ENCODE measurements at regions not wholly inside any gene's neighbourhood (a gene's known extent, or its start where the extent isn't known, plus 50 kb on each side); places are given as distances from the start of the nearest gene placed in this dataset.

DNA sequence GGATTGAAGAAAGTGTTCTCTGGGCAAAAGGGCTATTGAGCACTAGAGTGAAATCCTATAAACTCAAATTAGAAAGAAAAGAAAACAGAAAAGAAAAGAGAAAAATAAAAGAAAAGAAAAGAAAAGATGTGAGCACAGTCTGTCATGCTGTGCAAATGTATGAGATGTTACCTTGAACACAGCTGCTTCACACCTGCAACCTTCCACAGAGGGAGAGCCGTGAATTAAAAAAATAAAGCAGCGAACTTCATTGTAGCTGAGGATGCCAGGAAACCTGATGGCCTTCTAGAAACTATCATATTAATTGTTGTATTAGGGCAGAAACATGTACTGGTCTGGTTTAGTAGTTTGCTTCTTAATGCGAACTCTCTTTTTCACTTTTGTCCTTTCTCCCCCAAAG is 88.0 kb upstream of the SATB1 start:
- Histone ChIP-seq H4K20me1 (ENCODE audit: insufficient read depth) (no peaks in the 10 kb centered on the region), H3F3A (ENCODE audit: insufficient read depth) (no peaks in the 10 kb centered on the region), H3K36me3 (ENCODE audit: low read depth) (no peaks in the 10 kb centered on the region), H3K79me2 (ENCODE audit: insufficient read depth) (no peaks in the 10 kb centered on the region), H3K4me1 (ENCODE audit: insufficient read depth) (no peaks in the 10 kb centered on the region), H3K9me2 (ENCODE audit: insufficient read depth) (no peaks in the 10 kb centered on the region), H3K27ac (no peak overlapping the region), H2AFZ (no peak overlapping the region), H3K9ac (no peak overlapping the region), H3K4me3 (no peak overlapping the region), H3K9me3 (ENCODE audit: low read depth) (no peaks in the 10 kb centered on the region), H3K4me2 (ENCODE audit: unreplicated experiment) (no peak overlapping the region), H3K27me3 (replicated peaks; ENCODE audit: insufficient read depth) (no peaks in the 10 kb centered on the region)
- in situ Hi-C loops (cut with MboI) = no loop called here
- 26 to 30% methylated on average over 3 of the region's 3 CpGs for WGBS, 2 experiments (ENCODE audit: low coverage in 1 of 2, low lambda C conversion rate in 2 of 2, missing lambda C conversion rate in 2 of 2)
- no peak for DNase-seq
- TF ChIP-seq EZH2phosphoT487 (IDR thresholded peaks at IDR 0.05; ENCODE audit: insufficient read depth, low read depth) (no peak), EZH2 (IDR thresholded peaks at IDR 0.05; ENCODE audit: insufficient read depth, poor library complexity, severe bottlenecking) (no peak)

DNA sequence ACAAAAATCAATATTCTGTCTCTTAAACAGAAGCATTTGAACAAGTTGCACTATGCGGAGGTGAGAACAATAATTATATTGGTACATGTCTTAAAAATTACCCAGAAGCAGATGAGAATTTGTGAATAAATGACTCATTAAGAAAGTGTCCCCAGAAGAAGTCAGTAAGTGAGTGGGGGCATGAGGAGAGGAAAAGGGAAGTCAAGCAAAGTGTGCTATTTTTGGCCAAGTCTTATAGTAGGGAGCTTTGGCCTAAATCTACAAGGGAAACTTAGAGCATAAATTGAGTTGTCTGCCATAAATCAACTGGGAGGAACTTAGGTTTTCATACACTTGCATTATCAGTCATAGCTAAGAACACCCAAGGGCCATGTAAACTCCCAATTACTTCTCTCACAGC is 86.9 kb upstream of the SATB1 start:
- Histone ChIP-seq H3K4me3 (no peak overlapping the region), H3K9me2 (ENCODE audit: insufficient read depth) (no peaks in the 10 kb centered on the region), H3K9me3 (ENCODE audit: low read depth) (no peaks in the 10 kb centered on the region), H3K9ac (no peak overlapping the region), H3K4me2 (ENCODE audit: unreplicated experiment) (no peak overlapping the region), H3K27me3 (replicated peaks; ENCODE audit: insufficient read depth) (no peaks in the 10 kb centered on the region), H2AFZ (no peak overlapping the region), H3F3A (ENCODE audit: insufficient read depth) (no peaks in the 10 kb centered on the region), H4K20me1 (ENCODE audit: insufficient read depth) (no peaks in the 10 kb centered on the region), H3K27ac (no peak overlapping the region), H3K36me3 (ENCODE audit: low read depth) (no peaks in the 10 kb centered on the region), H3K79me2 (ENCODE audit: insufficient read depth) (no peaks in the 10 kb centered on the region), H3K4me1 (ENCODE audit: insufficient read depth) (no peaks in the 10 kb centered on the region)
- TF ChIP-seq EZH2phosphoT487 (IDR thresholded peaks at IDR 0.05; ENCODE audit: insufficient read depth, low read depth) (no peak), EZH2 (IDR thresholded peaks at IDR 0.05; ENCODE audit: insufficient read depth, poor library complexity, severe bottlenecking) (no peak)
- no peak for DNase-seq
- in situ Hi-C loops (cut with MboI) = no loop called here
- WGBS, 2 experiments (ENCODE audit: low coverage in 1 of 2, low lambda C conversion rate in 2 of 2, missing lambda C conversion rate in 2 of 2) = 63 to 79% methylated on average over 1 of the region's 1 CpG

- no peaks in the 10 kb centered on the region for H3K4me1 ChIP-seq (ENCODE audit: insufficient read depth)
- no peaks in the 10 kb centered on the region for H3K79me2 ChIP-seq (ENCODE audit: insufficient read depth)
- H4K20me1 ChIP-seq (ENCODE audit: insufficient read depth) = no peaks in the 10 kb centered on the region
- no peaks in the 10 kb centered on the region for H3K9me3 ChIP-seq (ENCODE audit: low read depth)
- no peak overlapping the region for H3K9ac ChIP-seq
- in situ Hi-C loops (cut with MboI) = no loop called here
- H3K27ac ChIP-seq = no peak overlapping the region
- no peak for TF ChIP-seq EZH2 (IDR thresholded peaks at IDR 0.05; ENCODE audit: insufficient read depth, poor library complexity, severe bottlenecking)
- no peak for TF ChIP-seq EZH2phosphoT487 (IDR thresholded peaks at IDR 0.05; ENCODE audit: insufficient read depth, low read depth)
- no peak overlapping the region for H3K4me3 ChIP-seq
- no peaks in the 10 kb centered on the region for H3K27me3 ChIP-seq (replicated peaks; ENCODE audit: insufficient read depth)
- H2AFZ ChIP-seq = no peak overlapping the region
- H3K36me3 ChIP-seq (ENCODE audit: low read depth) = no peaks in the 10 kb centered on the region
- DNase-seq = no peak
- H3K4me2 ChIP-seq (ENCODE audit: unreplicated experiment) = no peak overlapping the region
- 1 to 7% methylated on average over 3 of the region's 3 CpGs for WGBS, 2 experiments (ENCODE audit: low coverage in 1 of 2, low lambda C conversion rate in 2 of 2, missing lambda C conversion rate in 2 of 2)
- no peaks in the 10 kb centered on the region for H3K9me2 ChIP-seq (ENCODE audit: insufficient read depth)
- H3F3A ChIP-seq (ENCODE audit: insufficient read depth) = no peaks in the 10 kb centered on the region
Observed at GRCh38 chr3:18510947-18511346, 85.8 kb upstream of the SATB1 start.

DNA sequence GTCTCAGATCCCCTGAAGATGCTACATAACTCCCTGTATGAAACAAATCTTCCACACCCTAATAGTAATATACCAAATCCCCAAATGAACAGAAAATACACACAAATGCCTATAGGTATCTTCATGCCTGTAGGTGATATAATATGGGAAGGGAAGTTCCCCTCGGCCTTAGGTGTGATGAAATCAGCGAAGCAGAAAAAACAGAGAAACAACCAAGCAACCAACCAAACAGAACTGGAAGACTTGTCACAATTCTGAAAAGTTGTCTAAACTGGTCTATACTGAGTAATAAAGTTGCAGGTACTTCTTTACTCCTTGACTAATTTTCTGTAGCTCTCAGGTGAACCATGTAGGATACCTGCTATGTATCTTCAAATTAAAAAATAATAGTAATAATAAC is 82.2 kb upstream of the SATB1 start:
- Histone ChIP-seq H3K4me2 (ENCODE audit: unreplicated experiment) (no peak overlapping the region), H3K4me3 (no peak overlapping the region), H3K9ac (no peak overlapping the region), H3F3A (ENCODE audit: insufficient read depth) (no peaks in the 10 kb centered on the region), H3K27me3 (replicated peaks; ENCODE audit: insufficient read depth) (no peaks in the 10 kb centered on the region), H3K4me1 (ENCODE audit: insufficient read depth) (no peaks in the 10 kb centered on the region), H4K20me1 (ENCODE audit: insufficient read depth) (no peaks in the 10 kb centered on the region), H2AFZ (no peak overlapping the region), H3K79me2 (ENCODE audit: insufficient read depth) (no peaks in the 10 kb centered on the region), H3K27ac (no peak overlapping the region), H3K9me3 (ENCODE audit: low read depth) (no peaks in the 10 kb centered on the region), H3K36me3 (ENCODE audit: low read depth) (no peaks in the 10 kb centered on the region), H3K9me2 (ENCODE audit: insufficient read depth) (no peaks in the 10 kb centered on the region)
- 7 to 13% methylated on average over 2 of the region's 2 CpGs for WGBS, 2 experiments (ENCODE audit: low coverage in 1 of 2, low lambda C conversion rate in 2 of 2, missing lambda C conversion rate in 2 of 2)
- in situ Hi-C loops (cut with MboI) = no loop called here
- TF ChIP-seq EZH2 (IDR thresholded peaks at IDR 0.05; ENCODE audit: insufficient read depth, poor library complexity, severe bottlenecking) (no peak), EZH2phosphoT487 (IDR thresholded peaks at IDR 0.05; ENCODE audit: insufficient read depth, low read depth) (no peak)
- DNase-seq = no peak

- Histone ChIP-seq H3K79me2 (ENCODE audit: insufficient read depth) (no peaks in the 10 kb centered on the region), H3K27ac (no peak overlapping the region), H3K9me3 (ENCODE audit: low read depth) (no peaks in the 10 kb centered on the region), H3K4me1 (ENCODE audit: insufficient read depth) (no peaks in the 10 kb centered on the region), H3F3A (ENCODE audit: insufficient read depth) (no peaks in the 10 kb centered on the region), H3K36me3 (ENCODE audit: low read depth) (no peaks in the 10 kb centered on the region), H3K9me2 (ENCODE audit: insufficient read depth) (no peaks in the 10 kb centered on the region), H3K27me3 (replicated peaks; ENCODE audit: insufficient read depth) (no peaks in the 10 kb centered on the region), H4K20me1 (ENCODE audit: insufficient read depth) (no peaks in the 10 kb centered on the region), H2AFZ (no peak overlapping the region), H3K4me3 (no peak overlapping the region), H3K4me2 (ENCODE audit: unreplicated experiment) (no peak overlapping the region), H3K9ac (no peak overlapping the region)
- DNase-seq = no peak
- in situ Hi-C loops (cut with MboI) = no loop called here
- no peak for TF ChIP-seq EZH2 (IDR thresholded peaks at IDR 0.05; ENCODE audit: insufficient read depth, poor library complexity, severe bottlenecking)
- no peak for TF ChIP-seq EZH2phosphoT487 (IDR thresholded peaks at IDR 0.05; ENCODE audit: insufficient read depth, low read depth)
Observed at GRCh38 chr3:18505056-18505455, 79.9 kb upstream of the SATB1 start.

All from GM23248 (cell line).